ENCODE measurements at regions not wholly inside any gene's neighbourhood (a gene's known extent, or its start where the extent isn't known, plus 50 kb on each side); places are given as distances from the start of the nearest gene placed in this dataset.

GRCh38 chr14:97218691-97219430, 421.7 kb downstream of the VRK1 start:
- TF ChIP-seq EZH2phosphoT487 (IDR thresholded peaks at IDR 0.05; ENCODE audit: insufficient read depth, low read depth), result no peak
- peak; percentile 8 for TF ChIP-seq EZH2 (IDR thresholded peaks at IDR 0.05; ENCODE audit: insufficient read depth, poor library complexity, severe bottlenecking)
- 1 to 3% methylated on average over 50 to 52 of the region's 52 CpGs for WGBS, 2 experiments (ENCODE audit: low coverage in 1 of 2, low lambda C conversion rate in 2 of 2, missing lambda C conversion rate in 2 of 2)
- Histone ChIP-seq H3F3A (ENCODE audit: insufficient read depth) (no peaks in the 10 kb centered on the region), H4K20me1 (ENCODE audit: insufficient read depth) (no peaks in the 10 kb centered on the region), H3K27me3 (replicated peaks; ENCODE audit: insufficient read depth) (peaks cover 12% of the 10 kb centered on the region), H3K79me2 (ENCODE audit: insufficient read depth) (no peaks in the 10 kb centered on the region), H3K4me1 (ENCODE audit: insufficient read depth) (no peaks in the 10 kb centered on the region), H3K4me3 (peak overlapping the region; percentile 65), H3K9me3 (ENCODE audit: low read depth) (no peaks in the 10 kb centered on the region), H2AFZ (peak overlapping the region; percentile 76), H3K36me3 (ENCODE audit: low read depth) (no peaks in the 10 kb centered on the region), H3K27ac (no peak overlapping the region), H3K4me2 (ENCODE audit: unreplicated experiment) (peak overlapping the region; percentile 78), H3K9me2 (ENCODE audit: insufficient read depth) (no peaks in the 10 kb centered on the region), H3K9ac (no peak overlapping the region)
- in situ Hi-C loops (cut with MboI), result no loop called here
- DNase-seq, result peak; percentile 12

DNA sequence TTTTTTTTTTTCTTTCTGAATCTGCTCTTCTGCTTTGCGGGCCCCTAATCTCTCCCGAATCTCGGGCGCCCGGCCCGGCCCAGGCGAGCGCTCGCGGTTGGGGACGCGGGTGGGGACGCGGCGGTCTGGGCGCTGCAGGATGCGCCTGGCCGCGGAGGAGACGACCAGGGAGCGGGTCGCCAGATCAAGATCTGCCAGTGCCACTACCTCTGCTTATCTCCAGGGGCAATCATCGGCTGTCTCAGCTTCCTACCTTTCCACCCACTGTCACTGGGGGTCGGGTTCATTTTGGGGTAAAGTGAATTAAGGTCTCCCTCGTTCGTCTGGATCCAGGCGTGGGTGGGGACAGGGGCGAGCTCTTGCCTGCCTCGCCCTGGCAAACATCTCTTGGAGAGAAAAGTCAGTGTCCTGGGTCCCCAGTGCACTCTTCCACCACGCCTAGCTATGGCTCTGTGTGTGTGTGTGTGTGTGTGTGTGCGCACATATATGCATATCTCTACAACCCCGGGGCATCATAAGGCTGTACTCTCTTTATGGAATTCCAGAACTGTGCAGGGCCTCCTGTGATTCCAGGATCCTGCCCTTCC, 422.3 kb downstream of the VRK1 start:
- no peaks in the 10 kb centered on the region for H3K36me3 ChIP-seq (ENCODE audit: low read depth)
- peak overlapping the region; percentile 65 for H3K4me3 ChIP-seq
- H4K20me1 ChIP-seq (ENCODE audit: insufficient read depth), result no peaks in the 10 kb centered on the region
- no peaks in the 10 kb centered on the region for H3K9me2 ChIP-seq (ENCODE audit: insufficient read depth)
- H3K9ac ChIP-seq, result no peak overlapping the region
- in situ Hi-C loops (cut with MboI), result no loop called here
- TF ChIP-seq EZH2phosphoT487 (IDR thresholded peaks at IDR 0.05; ENCODE audit: insufficient read depth, low read depth), result no peak
- peak; percentile 29 for TF ChIP-seq EZH2 (IDR thresholded peaks at IDR 0.05; ENCODE audit: insufficient read depth, poor library complexity, severe bottlenecking)
- H3F3A ChIP-seq (ENCODE audit: insufficient read depth), result no peaks in the 10 kb centered on the region
- peak overlapping the region; percentile 78 for H3K4me2 ChIP-seq (ENCODE audit: unreplicated experiment)
- H3K27ac ChIP-seq, result no peak overlapping the region
- no peaks in the 10 kb centered on the region for H3K79me2 ChIP-seq (ENCODE audit: insufficient read depth)
- H2AFZ ChIP-seq, result peak overlapping the region; percentile 76
- no peaks in the 10 kb centered on the region for H3K4me1 ChIP-seq (ENCODE audit: insufficient read depth)
- DNase-seq, result no peak
- H3K27me3 ChIP-seq (replicated peaks; ENCODE audit: insufficient read depth), result peaks cover 12% of the 10 kb centered on the region
- H3K9me3 ChIP-seq (ENCODE audit: low read depth), result no peaks in the 10 kb centered on the region
- 3 to 4% methylated on average over 31 of the region's 32 CpGs for WGBS, 2 experiments (ENCODE audit: low coverage in 1 of 2, low lambda C conversion rate in 2 of 2, missing lambda C conversion rate in 2 of 2)

DNA sequence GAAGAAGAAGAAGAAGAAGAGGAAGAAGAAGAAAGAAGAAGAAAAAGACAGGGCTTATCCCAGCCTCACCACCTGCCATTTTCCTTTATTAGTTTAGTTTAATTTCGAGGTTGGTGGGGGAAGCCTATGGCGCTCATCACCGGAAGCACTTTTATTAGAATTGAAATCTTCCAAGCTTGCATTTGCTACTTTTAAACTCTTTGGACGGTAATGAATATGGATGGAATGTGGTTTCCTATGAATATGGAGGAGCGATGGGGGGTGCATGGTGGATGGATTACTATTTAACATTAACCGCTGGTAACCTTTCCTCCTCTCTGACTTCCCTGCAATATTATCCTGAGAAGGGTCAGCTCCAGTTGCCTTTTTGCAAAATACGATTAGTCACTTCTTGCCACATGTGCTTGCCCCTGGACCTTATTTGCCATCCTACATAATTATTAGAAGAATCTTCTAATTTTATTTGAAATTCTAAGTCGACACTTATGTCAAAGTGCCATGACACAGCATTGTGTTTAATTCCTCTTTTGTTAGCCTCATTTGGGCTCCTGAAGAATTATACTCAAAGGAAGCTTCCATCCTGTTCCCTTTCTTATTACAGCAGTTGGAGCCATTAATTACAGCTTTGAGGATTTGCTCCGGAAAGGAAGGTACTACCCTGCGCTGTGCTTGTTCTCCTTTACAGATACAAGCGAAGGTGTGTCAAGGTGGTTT, 424.5 kb downstream of the VRK1 start:
- TF ChIP-seq EZH2 (IDR thresholded peaks at IDR 0.05; ENCODE audit: insufficient read depth, poor library complexity, severe bottlenecking) (no peak), EZH2phosphoT487 (IDR thresholded peaks at IDR 0.05; ENCODE audit: insufficient read depth, low read depth) (no peak)
- in situ Hi-C loops (cut with MboI), result no loop called here
- no peaks in the 10 kb centered on the region for H3K4me1 ChIP-seq (ENCODE audit: insufficient read depth)
- no peaks in the 10 kb centered on the region for H3K9me2 ChIP-seq (ENCODE audit: insufficient read depth)
- no peak overlapping the region for H3K9ac ChIP-seq
- WGBS, 2 experiments (ENCODE audit: low coverage in 1 of 2, low lambda C conversion rate in 2 of 2, missing lambda C conversion rate in 2 of 2), result 70% methylated on average over 11 of the region's 11 CpGs
- DNase-seq, result no peak
- no peaks in the 10 kb centered on the region for H3K79me2 ChIP-seq (ENCODE audit: insufficient read depth)
- H3F3A ChIP-seq (ENCODE audit: insufficient read depth), result no peaks in the 10 kb centered on the region
- no peaks in the 10 kb centered on the region for H3K9me3 ChIP-seq (ENCODE audit: low read depth)
- no peak overlapping the region for H3K4me2 ChIP-seq (ENCODE audit: unreplicated experiment)
- peaks cover 12% of the 10 kb centered on the region for H3K27me3 ChIP-seq (replicated peaks; ENCODE audit: insufficient read depth)
- H3K36me3 ChIP-seq (ENCODE audit: low read depth), result no peaks in the 10 kb centered on the region
- no peak overlapping the region for H3K27ac ChIP-seq
- H3K4me3 ChIP-seq, result no peak overlapping the region
- no peaks in the 10 kb centered on the region for H4K20me1 ChIP-seq (ENCODE audit: insufficient read depth)
- no peak overlapping the region for H2AFZ ChIP-seq

GRCh38 chr14:97224016-97224415, 426.8 kb downstream of the VRK1 start:
- Histone ChIP-seq H3F3A (ENCODE audit: insufficient read depth) (no peaks in the 10 kb centered on the region), H3K27me3 (replicated peaks; ENCODE audit: insufficient read depth) (peaks cover 10% of the 10 kb centered on the region), H3K9ac (no peak overlapping the region), H3K9me3 (ENCODE audit: low read depth) (no peaks in the 10 kb centered on the region), H3K79me2 (ENCODE audit: insufficient read depth) (no peaks in the 10 kb centered on the region), H4K20me1 (ENCODE audit: insufficient read depth) (no peaks in the 10 kb centered on the region), H3K27ac (no peak overlapping the region), H2AFZ (no peak overlapping the region), H3K4me1 (ENCODE audit: insufficient read depth) (no peaks in the 10 kb centered on the region), H3K4me3 (no peak overlapping the region), H3K36me3 (ENCODE audit: low read depth) (no peaks in the 10 kb centered on the region), H3K9me2 (ENCODE audit: insufficient read depth) (no peaks in the 10 kb centered on the region), H3K4me2 (ENCODE audit: unreplicated experiment) (no peak overlapping the region)
- WGBS, 2 experiments (ENCODE audit: low coverage in 1 of 2, low lambda C conversion rate in 2 of 2, missing lambda C conversion rate in 2 of 2), result 20 to 28% methylated on average over 8 of the region's 8 CpGs
- no peak for DNase-seq
- TF ChIP-seq EZH2 (IDR thresholded peaks at IDR 0.05; ENCODE audit: insufficient read depth, poor library complexity, severe bottlenecking), result no peak
- no peak for TF ChIP-seq EZH2phosphoT487 (IDR thresholded peaks at IDR 0.05; ENCODE audit: insufficient read depth, low read depth)
- in situ Hi-C loops (cut with MboI), result no loop called here

Measured in GM23248 (cell line).